ENCODE measurements at regions not wholly inside any gene's neighbourhood (a gene's known extent, or its start where the extent isn't known, plus 50 kb on each side); places are given as distances from the start of the nearest gene placed in this dataset.
A peak's percentile ranks its signal among the peaks of the same experiment; 100 is the strongest.
"Not testable (repeated sequence)": the region's sequence is repeated elsewhere in the genome, so short reads cannot be mapped to it uniquely, and the experiment has no call there.

- H3K9me3 ChIP-seq (ENCODE audit: low read depth, low read length) = no peaks in the 10 kb centered on the region
- H3K36me3 ChIP-seq (ENCODE audit: insufficient read depth, low read length) = no peaks in the 10 kb centered on the region
- no peak for DNase-seq (ENCODE audit: low read depth, low spot score)
- H3K9ac ChIP-seq (ENCODE audit: insufficient read length) = no peak overlapping the region
- no peak for TF ChIP-seq FOXP2 (optimal IDR thresholded peaks at IDR 0.05; ENCODE audit: control extremely low read depth, extremely low read length, insufficient read depth)
- no peak overlapping the region for H3K27ac ChIP-seq
- no peak overlapping the region for H3K4me3 ChIP-seq
Observed at GRCh38 chr2:84057917-84058560, 401.0 kb downstream of the SUCLG1 start.

GRCh38 chr2:84055816-84056215 lies 403.3 kb downstream of the SUCLG1 start:
- no peak for TF ChIP-seq EZH2 (IDR thresholded peaks at IDR 0.05)
- TF ChIP-seq FOXP2 (optimal IDR thresholded peaks at IDR 0.05; ENCODE audit: control extremely low read depth, extremely low read length, insufficient read depth) = no peak
- no peak overlapping the region for H3K9ac ChIP-seq (ENCODE audit: insufficient read length)
- DNase-seq (ENCODE audit: low read depth, low spot score) = no peak
- H3K9me3 ChIP-seq (ENCODE audit: low read depth, low read length) = no peaks in the 10 kb centered on the region
- no peak overlapping the region for H3K27ac ChIP-seq
- no peaks in the 10 kb centered on the region for H3K36me3 ChIP-seq (ENCODE audit: insufficient read depth, low read length)
- no peak overlapping the region for H3K4me3 ChIP-seq

- H3K27ac ChIP-seq; DNase-seq (ENCODE audit: low read depth, low spot score); H3K36me3 ChIP-seq (ENCODE audit: insufficient read depth, low read length); H3K9ac ChIP-seq (ENCODE audit: insufficient read length); H3K9me3 ChIP-seq (ENCODE audit: low read depth, low read length); H3K4me3 ChIP-seq: not testable (repeated sequence)
Observed at GRCh38 chr2:84054577-84054976, 404.5 kb downstream of the SUCLG1 start.

DNA sequence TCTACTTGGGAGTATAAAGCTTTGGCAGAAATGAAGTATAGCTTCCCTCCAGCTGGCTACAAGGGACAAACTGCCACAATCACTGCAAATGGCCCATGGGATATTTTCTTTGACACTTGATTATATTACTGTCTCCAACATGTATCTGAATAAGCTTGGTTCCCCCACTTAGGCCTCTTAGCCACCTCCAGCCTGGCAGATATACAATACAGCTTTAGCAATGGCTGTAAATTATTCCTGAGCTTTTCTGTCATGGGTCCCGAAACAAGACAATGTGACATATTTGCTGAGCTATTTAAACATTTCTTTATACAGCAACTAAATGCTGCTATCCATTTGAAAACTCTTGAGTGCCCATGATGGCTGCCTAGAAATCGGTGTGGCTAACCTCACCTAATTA lies 406.2 kb downstream of the SUCLG1 start:
- no peak for DNase-seq (ENCODE audit: low read depth, low spot score)
- Histone ChIP-seq H3K27ac (no peak overlapping the region), H3K9me3 (ENCODE audit: low read depth, low read length) (no peaks in the 10 kb centered on the region), H3K4me3 (no peak overlapping the region), H3K36me3 (ENCODE audit: insufficient read depth, low read length) (no peaks in the 10 kb centered on the region), H3K9ac (ENCODE audit: insufficient read length) (no peak overlapping the region)
- TF ChIP-seq EZH2 (IDR thresholded peaks at IDR 0.05) = no peak
- TF ChIP-seq POLR2AphosphoS5 (IDR thresholded peaks at IDR 0.05; ENCODE audit: borderline replicate concordance, low read depth, low read length) = no peak
- no peak for TF ChIP-seq FOXP2 (optimal IDR thresholded peaks at IDR 0.05; ENCODE audit: control extremely low read depth, extremely low read length, insufficient read depth)

DNA sequence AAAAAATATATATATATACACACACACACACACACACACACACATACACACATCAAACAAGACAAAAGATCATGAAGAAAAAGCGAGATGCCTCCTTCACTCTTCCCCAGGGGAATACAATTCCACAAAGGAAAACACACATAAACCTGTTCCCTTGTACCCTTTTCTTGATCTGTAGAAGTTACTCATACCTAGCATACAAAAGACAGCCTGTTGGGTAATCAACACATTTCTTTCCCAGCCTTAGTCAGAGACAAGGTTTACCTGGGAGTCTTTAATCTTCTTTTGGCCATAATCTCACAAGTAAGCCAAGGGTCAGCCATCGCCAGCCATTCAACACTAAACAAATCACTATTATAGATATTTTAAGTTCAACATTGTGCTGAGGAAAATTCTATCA lies 407.0 kb downstream of the SUCLG1 start:
- no peaks in the 10 kb centered on the region for H3K36me3 ChIP-seq (ENCODE audit: insufficient read depth, low read length)
- H3K9ac ChIP-seq (ENCODE audit: insufficient read length) = no peak overlapping the region
- TF ChIP-seq POLR2AphosphoS5 (IDR thresholded peaks at IDR 0.05; ENCODE audit: borderline replicate concordance, low read depth, low read length) = no peak
- no peak for TF ChIP-seq FOXP2 (optimal IDR thresholded peaks at IDR 0.05; ENCODE audit: control extremely low read depth, extremely low read length, insufficient read depth)
- no peak for TF ChIP-seq EZH2 (IDR thresholded peaks at IDR 0.05)
- no peaks in the 10 kb centered on the region for H3K9me3 ChIP-seq (ENCODE audit: low read depth, low read length)
- no peak overlapping the region for H3K27ac ChIP-seq
- H3K4me3 ChIP-seq = no peak overlapping the region
- no peak for DNase-seq (ENCODE audit: low read depth, low spot score)

DNA sequence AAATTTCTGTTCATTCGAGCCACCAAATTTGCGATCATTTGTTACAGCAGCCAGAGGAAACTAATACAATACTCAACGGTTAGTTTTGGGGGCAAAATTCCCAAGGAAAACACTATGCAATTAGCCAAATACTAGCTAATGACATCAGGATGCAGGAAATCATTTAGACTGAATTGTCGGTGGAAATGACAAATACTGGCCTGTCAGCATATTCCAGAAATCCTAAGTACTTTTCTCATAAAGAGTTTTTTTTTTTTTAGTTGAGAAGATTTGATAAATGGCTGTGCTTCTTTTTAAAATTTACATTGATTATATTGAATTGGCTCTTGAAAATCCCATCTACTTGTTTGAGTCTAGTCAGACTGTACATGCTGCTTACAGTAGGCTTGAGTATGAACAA lies 410.1 kb downstream of the SUCLG1 start:
- no peak overlapping the region for H3K4me3 ChIP-seq
- H3K36me3 ChIP-seq (ENCODE audit: insufficient read depth, low read length) = no peaks in the 10 kb centered on the region
- DNase-seq (ENCODE audit: low read depth, low spot score) = no peak
- no peak overlapping the region for H3K9ac ChIP-seq (ENCODE audit: insufficient read length)
- H3K27ac ChIP-seq = no peak overlapping the region
- no peaks in the 10 kb centered on the region for H3K9me3 ChIP-seq (ENCODE audit: low read depth, low read length)
- TF ChIP-seq FOXP2 (optimal IDR thresholded peaks at IDR 0.05; ENCODE audit: control extremely low read depth, extremely low read length, insufficient read depth) (no peak), POLR2AphosphoS5 (IDR thresholded peaks at IDR 0.05; ENCODE audit: borderline replicate concordance, low read depth, low read length) (no peak), EZH2 (IDR thresholded peaks at IDR 0.05) (no peak)

DNA sequence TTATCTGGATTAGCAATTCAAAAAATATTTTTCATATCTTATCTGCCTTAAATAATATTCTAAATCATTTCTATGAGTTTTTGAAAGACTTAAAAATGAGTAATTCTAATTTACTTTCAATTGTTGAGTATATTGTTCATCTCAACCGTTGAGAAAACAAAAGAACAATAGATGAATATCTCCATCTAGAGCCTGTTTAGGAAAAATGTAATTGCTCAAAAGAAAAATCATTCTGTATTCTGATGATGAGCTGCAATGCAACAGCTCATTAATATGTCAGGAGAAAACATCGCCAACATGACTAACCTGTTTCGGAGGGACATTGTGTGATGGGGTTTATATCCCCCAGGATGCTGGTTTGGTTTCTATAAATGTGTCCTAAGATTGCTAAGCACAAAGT lies 417.6 kb downstream of the SUCLG1 start:
- H3K9me3 ChIP-seq (ENCODE audit: low read depth, low read length) = no peaks in the 10 kb centered on the region
- H3K36me3 ChIP-seq (ENCODE audit: insufficient read depth, low read length) = no peaks in the 10 kb centered on the region
- no peak overlapping the region for H3K4me3 ChIP-seq
- no peak for DNase-seq (ENCODE audit: low read depth, low spot score)
- H3K9ac ChIP-seq (ENCODE audit: insufficient read length) = no peak overlapping the region
- no peak overlapping the region for H3K27ac ChIP-seq
- TF ChIP-seq FOXP2 (optimal IDR thresholded peaks at IDR 0.05; ENCODE audit: control extremely low read depth, extremely low read length, insufficient read depth) = no peak
- TF ChIP-seq POLR2AphosphoS5 (IDR thresholded peaks at IDR 0.05; ENCODE audit: borderline replicate concordance, low read depth, low read length) = no peak
- TF ChIP-seq EZH2 (IDR thresholded peaks at IDR 0.05) = no peak

DNA sequence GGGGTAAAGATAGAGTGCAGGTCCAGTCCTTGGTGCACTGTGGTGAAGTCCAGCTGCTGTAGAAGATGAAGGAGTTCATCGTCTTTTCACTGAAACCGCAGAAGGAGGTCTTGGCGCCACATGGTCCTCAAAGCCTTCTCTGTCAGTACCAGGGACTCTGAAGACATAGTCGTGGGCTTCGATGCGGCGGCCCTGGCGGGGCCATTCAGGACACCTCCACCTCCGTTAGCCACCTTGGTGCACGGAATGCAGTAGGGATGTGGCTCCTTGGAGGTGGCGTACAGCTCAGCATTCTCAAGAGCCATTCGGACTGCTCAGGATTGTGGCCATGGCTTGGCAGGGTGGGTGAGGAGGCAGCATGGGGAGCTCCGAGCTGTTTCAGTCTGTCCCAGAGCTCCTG lies 418.8 kb downstream of the SUCLG1 start:
- Histone ChIP-seq H3K36me3 (ENCODE audit: insufficient read depth, low read length) (no peaks in the 10 kb centered on the region), H3K4me3 (no peak overlapping the region), H3K9ac (ENCODE audit: insufficient read length) (no peak overlapping the region), H3K9me3 (ENCODE audit: low read depth, low read length) (no peaks in the 10 kb centered on the region), H3K27ac (no peak overlapping the region)
- no peak for DNase-seq (ENCODE audit: low read depth, low spot score)
- TF ChIP-seq EZH2 (IDR thresholded peaks at IDR 0.05) (no peak), POLR2AphosphoS5 (IDR thresholded peaks at IDR 0.05; ENCODE audit: borderline replicate concordance, low read depth, low read length) (no peak), FOXP2 (optimal IDR thresholded peaks at IDR 0.05; ENCODE audit: control extremely low read depth, extremely low read length, insufficient read depth) (no peak)

DNA sequence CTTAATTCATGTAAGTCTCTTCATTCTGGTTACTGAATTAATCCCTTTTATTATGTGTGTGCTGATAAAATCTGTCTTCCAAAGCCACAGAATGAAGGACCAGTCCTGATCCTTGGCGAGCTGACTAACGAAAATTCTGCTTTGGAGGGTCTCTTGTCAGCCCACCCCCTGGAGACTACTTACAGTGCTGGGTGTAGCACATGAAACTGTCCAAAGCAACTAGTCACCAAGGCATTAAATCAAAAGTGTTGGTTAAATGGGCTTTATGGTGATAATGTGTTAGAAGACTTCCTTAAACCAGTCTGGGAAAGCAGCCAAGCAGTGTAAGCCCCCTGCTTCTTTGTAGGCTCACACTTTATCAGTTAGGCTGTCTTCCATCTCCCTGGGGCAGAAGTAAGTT lies 420.2 kb downstream of the SUCLG1 start:
- TF ChIP-seq FOXP2 (optimal IDR thresholded peaks at IDR 0.05; ENCODE audit: control extremely low read depth, extremely low read length, insufficient read depth) = peak; percentile 32
- no peak for TF ChIP-seq POLR2AphosphoS5 (IDR thresholded peaks at IDR 0.05; ENCODE audit: borderline replicate concordance, low read depth, low read length)
- TF ChIP-seq EZH2 (IDR thresholded peaks at IDR 0.05) = no peak
- H3K4me3 ChIP-seq = no peak overlapping the region; the same call in 1 of the 2 replicates
- no peak overlapping the region for H3K9ac ChIP-seq (ENCODE audit: insufficient read length)
- H3K36me3 ChIP-seq (ENCODE audit: insufficient read depth, low read length) = no peaks in the 10 kb centered on the region
- H3K27ac ChIP-seq = no peak overlapping the region
- no peaks in the 10 kb centered on the region for H3K9me3 ChIP-seq (ENCODE audit: low read depth, low read length)
- peak; percentile 59 for DNase-seq (ENCODE audit: low read depth, low spot score)

All from SK-N-MC (cell line).